Amygdala (tissue), 56 donors: ENCODE measurements at regions not wholly inside any gene's neighbourhood (a gene's known extent, or its start where the extent isn't known, plus 50 kb on each side); places are given as distances from the start of the nearest gene placed in this dataset.

Source experiments
- DNase-seq, 56 donors: peaks; one replicate each; lab custom pipeline; 2025; lab: John Stamatoyannopoulos, UW

GRCh38 chr1:188857526-188858087 lies 1620.1 kb downstream of the BRINP3 start:
- no peak for DNase-seq

- DNase-seq, result no peak
Measured at GRCh38 chr1:188867614-188868013, 1610.0 kb downstream of the BRINP3 start.

DNA sequence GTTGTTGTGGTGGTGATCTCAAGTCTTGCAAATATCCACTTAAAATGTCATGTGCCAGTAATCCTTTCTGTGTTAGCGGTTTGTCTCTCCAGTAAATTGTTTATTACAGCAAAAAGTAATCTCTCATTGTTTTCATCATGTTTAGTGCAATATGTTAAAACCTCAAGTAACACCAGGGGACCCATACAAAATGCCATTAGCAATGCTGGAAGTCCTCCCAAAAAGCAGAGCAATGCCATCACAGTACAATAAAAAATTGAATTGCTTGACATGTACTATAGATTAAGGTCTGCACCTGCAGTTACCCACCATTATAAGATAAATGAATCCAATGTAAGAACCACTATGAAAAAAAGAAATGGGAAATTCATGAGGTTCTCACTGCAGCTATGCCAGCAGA lies 1606.5 kb downstream of the BRINP3 start:
- DNase-seq, result no peak

- no peak for DNase-seq
Measured at GRCh38 chr1:188872376-188872775, 1605.3 kb downstream of the BRINP3 start.

- no peak for DNase-seq
Measured at GRCh38 chr1:188877668-188878067, 1600.0 kb downstream of the BRINP3 start.

DNA sequence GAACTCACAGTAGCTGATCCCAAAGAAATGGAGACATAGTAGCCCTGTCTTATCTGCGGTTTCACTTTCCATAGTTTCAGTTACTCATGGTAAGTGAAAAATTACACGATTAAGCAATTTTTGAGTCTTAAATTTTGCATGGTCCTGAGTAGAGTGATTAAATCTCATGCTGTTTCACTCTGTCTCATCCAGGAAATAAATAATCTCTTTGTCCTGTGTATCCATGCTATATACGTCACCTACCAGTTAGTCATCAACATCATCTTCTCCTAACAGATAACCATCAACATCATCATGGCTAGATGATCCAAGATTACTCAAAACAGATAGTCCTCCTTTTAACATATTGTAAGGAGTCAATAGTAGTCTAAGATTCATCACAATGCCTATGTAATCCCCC lies 1589.3 kb downstream of the BRINP3 start:
- no peak for DNase-seq

- DNase-seq, result no peak
Measured at GRCh38 chr1:188889166-188889565, 1588.5 kb downstream of the BRINP3 start.

- DNase-seq, result no peak
Measured at GRCh38 chr1:188891958-188892357, 1585.7 kb downstream of the BRINP3 start.

- DNase-seq, result no peak
Measured at GRCh38 chr1:188895611-188896010, 1582.1 kb downstream of the BRINP3 start.

DNA sequence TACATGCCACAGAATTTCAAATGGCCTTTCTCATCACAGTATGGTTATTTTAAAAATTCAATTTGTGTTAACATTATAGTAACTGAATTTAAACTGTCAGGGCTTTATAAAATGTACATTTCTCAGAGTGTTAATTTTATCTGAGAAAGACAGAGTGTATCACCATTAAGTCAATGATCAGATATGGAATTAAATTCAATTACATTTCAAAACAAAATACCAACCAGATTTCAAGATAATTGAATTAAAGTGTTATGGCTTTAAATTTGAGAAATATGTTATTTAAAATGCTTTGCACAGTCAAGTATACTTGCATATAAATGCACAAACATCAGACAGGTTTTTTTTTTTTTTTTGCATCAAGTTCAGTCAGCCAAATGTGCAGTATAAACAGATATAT lies 1574.4 kb downstream of the BRINP3 start:
- DNase-seq, result no peak

DNA sequence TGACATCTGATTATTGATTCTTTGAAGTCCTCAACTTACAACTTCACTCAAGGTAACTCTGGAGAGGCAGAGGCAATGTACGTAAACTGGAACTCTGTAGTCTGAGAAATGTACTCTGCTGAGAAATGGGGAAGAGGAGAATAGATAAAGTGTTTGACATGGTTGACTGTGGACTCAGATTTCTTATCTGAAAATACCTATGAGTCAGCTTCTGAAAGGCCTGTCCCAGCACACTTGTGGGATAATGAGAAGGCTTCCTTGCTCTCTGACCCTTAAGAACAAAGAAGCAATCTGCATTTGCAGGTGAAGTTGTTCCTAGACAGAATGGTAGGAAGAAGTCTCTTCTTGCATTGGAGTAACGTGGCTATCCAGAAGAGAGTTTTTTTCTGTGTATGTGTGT lies 1573.5 kb downstream of the BRINP3 start:
- DNase-seq, result no peak

- DNase-seq, result no peak
Measured at GRCh38 chr1:188906921-188907641, 1570.6 kb downstream of the BRINP3 start.

- no peak for DNase-seq
Measured at GRCh38 chr1:188930382-188930781, 1547.3 kb downstream of the BRINP3 start.

DNA sequence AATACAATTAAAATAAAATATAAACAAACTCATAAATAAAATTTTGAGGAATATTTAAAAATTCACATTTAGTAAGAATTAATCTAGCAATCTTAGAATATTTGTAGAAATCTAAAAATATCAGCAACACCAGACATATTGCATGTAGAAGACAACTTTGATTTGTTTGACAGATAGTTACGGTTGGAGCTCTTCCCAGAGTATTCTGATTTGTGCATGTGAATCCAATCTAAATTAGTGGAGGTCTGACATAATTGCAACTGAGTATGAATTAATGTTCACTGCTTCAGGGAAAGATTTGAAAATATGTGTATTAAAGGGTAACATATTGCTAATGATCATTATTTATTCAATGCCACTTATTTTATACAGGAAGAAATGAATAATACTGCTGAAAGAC lies 1546.2 kb downstream of the BRINP3 start:
- DNase-seq, result no peak

DNA sequence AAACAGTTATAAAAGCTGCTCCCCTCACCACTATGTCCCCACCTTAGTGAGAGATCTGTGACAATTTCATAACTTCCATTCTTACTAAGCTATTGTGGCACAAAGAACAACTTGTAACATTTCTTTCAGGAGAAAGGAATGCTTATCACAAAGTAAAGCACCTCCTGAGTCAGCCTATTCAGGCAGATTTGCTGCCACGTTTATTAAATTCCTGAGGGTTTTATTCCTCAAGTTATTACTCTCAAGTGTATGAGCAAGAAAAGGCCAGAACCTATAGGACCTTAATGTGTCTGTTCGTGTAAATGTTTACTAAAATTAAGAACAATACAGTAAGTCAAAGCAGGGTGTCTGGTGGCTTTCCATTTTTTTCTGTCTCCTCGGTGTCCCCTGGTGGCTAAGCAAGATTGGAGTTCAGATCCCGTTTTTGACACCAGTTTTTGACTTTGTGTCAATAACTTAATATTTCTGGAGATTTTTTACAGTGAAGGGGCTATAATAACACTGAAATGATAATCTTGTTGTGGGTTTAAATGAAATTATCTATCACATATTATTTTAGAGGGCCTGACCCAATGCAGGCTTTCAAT lies 1539.6 kb downstream of the BRINP3 start:
- DNase-seq, result no peak

GRCh38 chr1:188941986-188942385 lies 1535.7 kb downstream of the BRINP3 start:
- DNase-seq, result no peak

GRCh38 chr1:188949701-188950100 lies 1528.0 kb downstream of the BRINP3 start:
- DNase-seq, result no peak

DNA sequence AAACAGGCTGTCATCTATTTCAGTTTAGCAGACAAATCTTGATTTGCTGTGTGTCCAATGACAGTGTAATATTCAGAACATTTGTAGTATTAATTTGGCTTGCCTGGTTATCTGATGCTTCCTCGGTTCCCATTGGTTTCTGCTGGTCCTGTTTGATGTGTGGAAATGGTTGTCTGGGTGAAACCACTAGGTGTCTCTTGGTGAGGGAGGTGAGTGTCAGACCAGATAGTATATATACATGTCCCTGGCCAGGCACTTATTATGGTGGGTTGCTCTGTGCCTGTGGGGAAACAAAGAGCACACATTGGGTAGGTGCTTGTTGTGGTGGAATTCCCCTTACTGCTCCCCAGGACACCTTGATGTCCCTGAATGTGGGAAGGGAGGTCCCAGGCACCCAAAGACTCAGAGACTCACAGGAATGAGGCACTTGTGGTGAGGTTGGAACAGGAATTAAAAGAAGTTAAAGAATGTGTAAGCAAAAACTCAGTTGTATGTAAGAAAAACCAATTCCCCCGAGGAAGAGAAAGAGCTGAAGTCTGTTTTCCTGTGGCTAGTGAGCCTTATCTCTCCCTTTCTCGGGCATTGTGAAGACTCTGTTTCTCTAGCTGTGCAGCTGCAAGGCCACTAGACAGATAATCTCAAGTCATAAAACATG lies 1519.1 kb downstream of the BRINP3 start:
- no peak for DNase-seq

DNA sequence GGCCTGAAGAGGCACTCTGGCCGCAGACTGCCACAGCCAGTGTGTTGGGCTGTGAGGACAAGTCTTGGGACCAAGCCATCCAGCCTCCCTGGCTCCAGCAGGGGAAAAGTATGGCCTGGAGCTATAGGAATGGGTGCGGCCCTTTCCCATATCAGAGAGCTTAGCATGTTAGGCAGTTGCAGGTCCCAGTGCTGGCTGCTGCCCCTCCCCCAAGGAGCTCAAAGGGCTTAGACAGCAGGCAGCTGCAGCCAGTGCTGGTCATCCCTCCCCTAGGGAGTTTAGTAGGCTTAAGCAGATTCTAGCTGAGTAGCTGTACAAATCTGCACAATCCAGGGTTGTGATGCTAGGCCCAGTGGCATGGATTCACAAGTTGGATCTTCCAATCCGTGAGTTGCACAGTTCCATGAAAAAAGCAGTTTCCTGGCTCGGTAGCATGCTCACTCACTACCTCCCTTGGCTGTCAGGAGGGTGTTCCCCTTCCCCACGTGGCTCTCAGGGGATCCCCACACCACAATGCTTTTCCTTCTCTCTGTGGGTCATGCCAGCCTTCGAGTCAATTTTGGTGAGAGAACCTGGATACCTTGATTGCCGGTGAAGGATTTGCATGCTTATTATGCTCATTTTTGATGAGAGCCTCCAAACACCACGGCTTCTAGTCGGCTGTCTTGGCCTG lies 1490.8 kb downstream of the BRINP3 start:
- no peak for DNase-seq

DNA sequence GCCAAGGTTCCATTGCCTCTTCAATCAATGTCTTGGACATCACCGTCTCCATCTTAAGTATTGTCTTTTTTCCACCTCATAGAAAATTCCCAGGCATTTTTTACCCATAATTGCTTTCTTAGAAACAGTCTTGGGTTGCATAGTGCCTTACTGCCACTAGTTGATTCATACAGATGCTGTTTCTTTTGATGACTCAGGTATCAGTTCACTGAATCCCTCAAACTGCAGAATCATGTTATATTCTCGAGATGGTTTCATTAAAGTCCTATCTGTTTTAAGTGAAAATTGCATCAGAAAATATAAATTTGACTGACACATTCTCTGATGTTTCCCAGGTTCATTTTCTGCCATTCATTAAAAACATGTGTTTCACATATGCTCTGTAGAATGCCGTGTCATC lies 1489.1 kb downstream of the BRINP3 start:
- DNase-seq, result no peak
